SK-N-SH (cell line): ENCODE measurements at regions not wholly inside any gene's neighbourhood (a gene's known extent, or its start where the extent isn't known, plus 50 kb on each side); places are given as distances from the start of the nearest gene placed in this dataset.

ENCODE experiments used
- CTCF ChIP-seq: fragments of 200-600 bp; sonication (generic); IDR thresholded peaks from 2 replicates; pipeline ENCODE4 v1.6.1; 2017; ENCODE audit warnings: antibody characterized with exemption, mild to moderate bottlenecking, moderate library complexity
- GATA2 ChIP-seq: sonication (generic); formaldehyde crosslinking; IDR thresholded peaks from 2 replicates; pipeline ENCODE4 v1.5.0; 2020; ENCODE audit warnings: mild to moderate bottlenecking, missing genetic modification reagents
- YY1 ChIP-seq: IDR thresholded peaks from 2 replicates; pipeline ENCODE4 v1.4.0; 2012; ENCODE audit warnings: low read depth, mild to moderate bottlenecking

- TF ChIP-seq GATA2: no peak
- no peak for TF ChIP-seq CTCF
- TF ChIP-seq YY1: no peak
These were observed 173.3 kb upstream of the PRMT6 start for GRCh38 chr1:106883208-106883607.
